GM13977 (cell line): ENCODE measurements at regions not wholly inside any gene's neighbourhood (a gene's known extent, or its start where the extent isn't known, plus 50 kb on each side); places are given as distances from the start of the nearest gene placed in this dataset.
"Not testable (repeated sequence)": the region's sequence is repeated elsewhere in the genome, so short reads cannot be mapped to it uniquely, and the experiment has no call there.

Source experiments
- DNase-seq: peaks from one replicate; pipeline ENCODE4 v3.0.0; 2012; ENCODE audit warnings: low spot score
- CTCF ChIP-seq: IDR thresholded peaks from 2 replicates; pipeline ENCODE4 v1.5.1; 2012; ENCODE audit warnings: mild to moderate bottlenecking, control low read depth; ENCODE audit not compliant: insufficient read depth; ENCODE audit errors: extremely low read depth, missing control alignments
- in situ Hi-C: fragments of 300-500 bp; cut with MboI; formaldehyde crosslinking; loops from one replicate; pipeline ENCODE4 v1.12.0; 2022; ENCODE audit warnings: low sequenced_read_pairs, low pct_unique_long_range_greater_than_20kb, mixed read lengths, inconsistent platforms; ENCODE audit not compliant: unreplicated experiment

- in situ Hi-C loops: no loop called here
- DNase-seq: no peak
- no peak for TF ChIP-seq CTCF
Measured at GRCh38 chr5:116881921-116882531, 307.4 kb upstream of the SEMA6A start.

- TF ChIP-seq CTCF: no peak
- in situ Hi-C loops: no loop called here
- no peak for DNase-seq
Measured at GRCh38 chr5:116880601-116881000, 306.0 kb upstream of the SEMA6A start.

GRCh38 chr5:116880150-116880549 is 305.5 kb upstream of the SEMA6A start:
- TF ChIP-seq CTCF: no peak
- DNase-seq: no peak
- in situ Hi-C loops: no loop called here

- no peak for DNase-seq
- in situ Hi-C loops: no loop called here
- no peak for TF ChIP-seq CTCF
Measured at GRCh38 chr5:116876240-116876840, 301.7 kb upstream of the SEMA6A start.

GRCh38 chr5:116872986-116873385 is 298.4 kb upstream of the SEMA6A start:
- in situ Hi-C loops: no loop called here
- no peak for DNase-seq
- no peak for TF ChIP-seq CTCF

GRCh38 chr5:116872486-116872885 is 297.9 kb upstream of the SEMA6A start:
- no peak for DNase-seq
- no peak for TF ChIP-seq CTCF
- in situ Hi-C loops: no loop called here

- in situ Hi-C loops, DNase-seq: not testable (repeated sequence)
Measured at GRCh38 chr5:116867825-116868224, 293.2 kb upstream of the SEMA6A start.
